AG04449 (cell line): ENCODE measurements at regions not wholly inside any gene's neighbourhood (a gene's known extent, or its start where the extent isn't known, plus 50 kb on each side); places are given as distances from the start of the nearest gene placed in this dataset.
"Not testable (repeated sequence)": the region's sequence is repeated elsewhere in the genome, so short reads cannot be mapped to it uniquely, and the experiment has no call there.

Source experiments
- CTCF ChIA-PET: fragments of 350-600 bp; formaldehyde crosslinking; extraction: SDS; loops from one replicate; lab custom pipeline; 2021; ENCODE audit warnings: antibody characterized with exemption; lab: Yijun Ruan, JAX
- POLR2A ChIA-PET: fragments of 400-600, 350-600 bp; formaldehyde crosslinking; extraction: SDS; loops from one replicate; lab custom pipeline; 2020; ENCODE audit warnings: antibody characterized with exemption, inconsistent platforms; lab: Yijun Ruan, JAX
- DNase-seq: peaks from one replicate; pipeline ENCODE4 v3.0.0-alpha.2; 2010; ENCODE audit warnings: low read depth, low spot score
- H3K4me3 ChIP-seq: 2 replicates; pipeline ENCODE4 v1.5.1; 2011; ENCODE audit warnings: low read depth, mild to moderate bottlenecking, control low read depth, low read length
- TF ChIP-seq, protein P1 (sequence below): IDR thresholded peaks from one replicate; pipeline ENCODE4 v1.5.1; 2011; ENCODE audit warnings: mild to moderate bottlenecking, moderate library complexity, low read length, control low read depth, inconsistent platforms; ENCODE audit not compliant: insufficient read depth; ENCODE audit errors: missing control alignments

DNA sequence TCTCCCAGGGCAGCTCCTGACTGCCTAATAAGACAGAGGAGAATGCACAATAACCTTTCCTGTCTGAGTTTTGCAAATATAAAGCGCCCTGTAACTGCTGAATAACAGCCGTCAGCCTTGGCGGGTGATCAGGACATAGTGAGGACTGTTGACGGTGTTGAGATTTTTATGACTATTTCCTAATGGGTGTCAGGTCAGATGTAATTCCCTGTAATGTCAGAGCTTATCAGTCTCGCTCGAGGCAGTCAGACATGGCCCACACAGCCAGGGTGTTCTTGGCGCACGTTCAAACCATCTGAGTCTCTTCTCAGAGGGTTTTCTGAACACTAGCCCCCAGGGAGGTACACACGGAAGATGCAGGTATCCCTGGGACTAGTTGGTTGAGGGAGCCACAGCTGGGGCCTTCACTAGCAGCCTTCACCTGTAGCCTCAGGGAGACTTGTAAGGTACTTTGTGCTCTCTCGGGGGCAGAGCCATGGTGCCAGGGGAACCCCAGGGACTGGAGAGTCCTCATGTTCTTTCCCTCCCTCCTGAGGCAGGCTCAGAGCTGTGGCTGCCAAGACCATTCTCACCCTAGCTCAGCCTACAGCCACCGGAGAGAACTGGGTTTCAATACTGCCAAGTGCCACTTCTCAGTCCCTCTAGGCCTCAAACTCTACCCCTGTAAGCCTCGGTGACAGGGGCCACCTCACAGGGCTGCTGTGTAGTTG, 213.1 kb downstream of the UQCRFS1 start:
- TF ChIP-seq, protein P1, sequence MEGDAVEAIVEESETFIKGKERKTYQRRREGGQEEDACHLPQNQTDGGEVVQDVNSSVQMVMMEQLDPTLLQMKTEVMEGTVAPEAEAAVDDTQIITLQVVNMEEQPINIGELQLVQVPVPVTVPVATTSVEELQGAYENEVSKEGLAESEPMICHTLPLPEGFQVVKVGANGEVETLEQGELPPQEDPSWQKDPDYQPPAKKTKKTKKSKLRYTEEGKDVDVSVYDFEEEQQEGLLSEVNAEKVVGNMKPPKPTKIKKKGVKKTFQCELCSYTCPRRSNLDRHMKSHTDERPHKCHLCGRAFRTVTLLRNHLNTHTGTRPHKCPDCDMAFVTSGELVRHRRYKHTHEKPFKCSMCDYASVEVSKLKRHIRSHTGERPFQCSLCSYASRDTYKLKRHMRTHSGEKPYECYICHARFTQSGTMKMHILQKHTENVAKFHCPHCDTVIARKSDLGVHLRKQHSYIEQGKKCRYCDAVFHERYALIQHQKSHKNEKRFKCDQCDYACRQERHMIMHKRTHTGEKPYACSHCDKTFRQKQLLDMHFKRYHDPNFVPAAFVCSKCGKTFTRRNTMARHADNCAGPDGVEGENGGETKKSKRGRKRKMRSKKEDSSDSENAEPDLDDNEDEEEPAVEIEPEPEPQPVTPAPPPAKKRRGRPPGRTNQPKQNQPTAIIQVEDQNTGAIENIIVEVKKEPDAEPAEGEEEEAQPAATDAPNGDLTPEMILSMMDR = no peak
- CTCF ChIA-PET = no interaction called here
- H3K4me3 ChIP-seq = no peak overlapping the region
- DNase-seq = no peak
- POLR2A ChIA-PET = no interaction called here

DNA sequence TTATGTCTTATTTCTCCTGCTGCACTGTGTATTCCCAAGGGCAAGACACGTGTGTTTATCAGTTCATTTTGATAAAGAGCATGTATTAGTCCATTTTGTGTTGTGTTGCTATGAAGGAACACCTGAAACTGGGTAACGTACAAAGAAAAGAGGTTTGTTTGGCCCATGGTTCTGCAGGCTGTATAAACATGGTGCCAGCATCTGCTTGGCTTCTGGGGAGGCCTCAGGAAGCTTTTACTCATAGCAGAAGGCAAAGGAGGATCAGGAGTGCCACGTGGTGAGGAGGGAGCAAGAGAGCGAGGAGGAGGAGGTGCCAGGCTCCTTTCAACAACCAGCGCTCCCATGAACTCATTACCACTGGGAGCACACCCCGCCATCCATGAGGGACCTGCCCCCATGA, 214.0 kb downstream of the UQCRFS1 start:
- CTCF ChIA-PET = no interaction called here
- TF ChIP-seq, protein P1 = no peak
- H3K4me3 ChIP-seq = no peak overlapping the region
- DNase-seq = no peak
- POLR2A ChIA-PET = no interaction called here

DNA sequence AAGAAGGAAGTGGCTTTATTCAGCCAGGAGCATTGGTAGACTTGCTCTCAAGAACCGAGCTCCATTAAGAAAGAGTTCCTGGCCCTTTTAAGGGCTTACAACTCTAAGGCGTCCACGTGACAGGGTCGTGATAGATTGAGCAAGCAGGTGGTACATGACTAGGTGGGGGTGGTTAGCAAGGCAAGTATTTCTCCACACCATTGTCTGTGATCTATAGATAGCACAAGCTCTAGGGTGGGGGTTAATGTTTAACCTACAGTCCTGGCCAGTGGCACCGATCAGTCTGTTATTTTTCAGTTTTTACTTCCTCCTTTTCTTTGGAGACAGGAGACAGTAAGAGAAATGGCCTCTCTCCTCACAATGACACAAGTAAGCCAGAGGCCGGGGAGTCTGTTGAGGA, 215.1 kb downstream of the UQCRFS1 start:
- CTCF ChIA-PET, POLR2A ChIA-PET, DNase-seq, H3K4me3 ChIP-seq: not testable (repeated sequence)

DNA sequence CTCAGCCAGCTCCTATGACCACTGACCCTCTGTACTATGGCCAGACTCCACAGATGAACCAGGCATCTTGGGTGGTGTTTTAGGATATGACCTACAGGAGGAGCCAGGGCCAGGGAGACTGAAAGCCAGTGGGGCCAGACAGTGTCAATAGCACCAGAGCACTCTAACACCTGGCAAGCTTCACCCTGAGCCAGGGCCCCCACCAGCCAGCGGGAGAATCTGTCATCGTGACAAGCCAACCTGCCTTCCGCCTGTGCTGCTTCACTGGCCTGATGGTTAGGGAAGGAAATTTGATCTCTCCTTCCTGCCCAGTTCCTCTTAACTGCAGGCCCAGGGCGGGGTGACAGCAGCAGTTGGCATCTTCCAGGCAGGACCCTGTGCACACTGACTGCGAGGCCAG, 222.4 kb downstream of the UQCRFS1 start:
- TF ChIP-seq, protein P1 = no peak
- no peak for DNase-seq
- CTCF ChIA-PET = interaction anchor here (1.4 kb wide), 1 partner anchor 131 kb away, joined by 3 read pairs; no protein-coding TSS in a partner anchor
- H3K4me3 ChIP-seq = no peak overlapping the region
- POLR2A ChIA-PET = interaction anchor here (0.5 kb wide), 1 partner anchor 473 kb away, joined by 3 read pairs; no protein-coding TSS in a partner anchor

DNA sequence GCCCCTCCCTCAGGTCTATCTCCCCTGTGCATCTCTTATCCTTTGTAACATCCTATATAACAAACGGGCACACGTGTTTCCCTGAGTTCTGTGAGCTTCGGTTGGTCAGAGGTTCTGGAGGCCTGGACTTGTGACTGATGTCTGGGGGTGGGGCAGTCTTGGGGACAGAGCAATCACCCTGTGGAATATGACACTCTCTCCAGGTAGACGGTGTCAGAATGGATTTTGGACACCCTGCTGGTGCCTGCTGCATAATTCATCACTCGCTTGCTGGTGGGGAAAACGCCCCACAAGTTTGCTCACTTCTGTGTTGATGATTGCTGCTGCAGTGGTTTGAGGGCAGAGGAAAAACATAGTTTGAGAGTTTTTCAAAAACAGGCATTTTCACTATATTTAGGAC, 223.2 kb downstream of the UQCRFS1 start:
- POLR2A ChIA-PET = no interaction called here
- TF ChIP-seq, protein P1 = no peak
- CTCF ChIA-PET = no interaction called here
- DNase-seq = no peak
- H3K4me3 ChIP-seq = no peak overlapping the region

DNA sequence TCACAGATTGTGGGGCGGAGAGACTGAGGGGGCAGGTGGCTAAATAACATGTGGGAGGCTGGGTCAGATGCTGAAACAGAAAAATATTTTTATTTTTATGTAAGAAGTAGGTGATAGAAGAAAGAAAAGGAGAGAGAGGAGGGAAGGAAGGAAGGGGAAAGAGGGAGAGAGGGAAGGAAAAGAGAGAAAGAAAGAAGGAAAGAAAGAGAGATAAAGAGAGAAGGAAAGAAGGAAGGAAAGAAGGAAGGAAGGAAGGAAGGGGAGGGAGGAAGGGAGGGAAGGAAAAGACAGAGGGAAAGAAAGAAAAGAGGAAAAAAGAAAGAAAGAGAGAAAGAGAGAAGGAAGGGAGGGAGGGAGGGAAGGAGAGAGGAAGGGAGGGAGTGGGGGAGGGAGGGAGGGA, 224.9 kb downstream of the UQCRFS1 start:
- ChIA-PET CTCF (no interaction called here), POLR2A (no interaction called here)
- TF ChIP-seq, protein P1 = no peak
- no peak for DNase-seq
- H3K4me3 ChIP-seq = no peak overlapping the region

DNA sequence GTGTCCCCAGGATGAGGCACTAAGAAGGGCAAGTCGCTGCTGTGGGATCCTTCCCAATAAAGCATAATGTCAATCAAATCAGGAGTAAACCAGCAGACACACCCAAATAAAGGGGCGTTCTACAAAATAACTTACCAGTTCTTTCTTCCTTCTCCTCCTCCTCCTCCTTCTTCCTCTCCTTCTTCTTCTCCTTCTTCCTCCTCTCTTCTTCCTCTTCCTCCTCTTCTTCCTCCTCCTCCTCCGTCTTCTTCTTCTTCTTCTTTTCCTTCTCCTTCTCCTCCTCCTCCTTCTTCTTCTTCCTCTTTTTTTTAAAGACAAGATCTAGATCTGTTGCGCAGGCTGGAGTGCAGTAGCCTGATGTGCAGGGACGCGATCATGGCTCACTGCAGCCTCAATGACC, 225.8 kb downstream of the UQCRFS1 start:
- no peak for DNase-seq
- CTCF ChIA-PET = no interaction called here
- no peak overlapping the region for H3K4me3 ChIP-seq
- POLR2A ChIA-PET = no interaction called here
- TF ChIP-seq, protein P1 = no peak
